CD4-positive, alpha-beta T cell treated with Interleukin-4 for 1 hour (primary cell): ENCODE measurements at regions not wholly inside any gene's neighbourhood (a gene's known extent, or its start where the extent isn't known, plus 50 kb on each side); places are given as distances from the start of the nearest gene placed in this dataset.
"Not testable (repeated sequence)": the region's sequence is repeated elsewhere in the genome, so short reads cannot be mapped to it uniquely, and the experiment has no call there.

ENCODE experiments used
- DNase-seq, 2 donors: peaks; one replicate each; pipeline ENCODE4 v3.0.0-alpha.2; 2020 to 2022

DNA sequence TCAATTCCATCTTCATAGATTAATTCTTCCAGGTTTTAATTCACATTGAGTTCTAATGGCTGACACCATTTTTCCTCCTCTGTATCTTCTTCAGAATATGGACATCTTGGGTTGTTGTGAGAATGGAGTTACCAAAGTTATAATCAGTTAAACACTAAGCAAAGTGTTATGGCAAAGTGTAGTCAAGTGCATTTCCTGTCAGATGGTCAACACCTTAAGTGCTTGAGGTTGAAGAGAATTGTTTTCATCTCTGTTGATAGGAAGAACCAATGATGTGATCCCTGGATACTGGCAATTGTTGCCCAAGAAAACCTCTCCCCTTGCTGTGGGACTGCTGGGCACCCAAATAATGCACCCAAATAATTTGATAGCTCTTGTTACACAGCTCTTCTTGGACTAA lies 102.6 kb upstream of the SATB1 start:
- peak in 1 of 2 donors; percentile 11 for DNase-seq

DNA sequence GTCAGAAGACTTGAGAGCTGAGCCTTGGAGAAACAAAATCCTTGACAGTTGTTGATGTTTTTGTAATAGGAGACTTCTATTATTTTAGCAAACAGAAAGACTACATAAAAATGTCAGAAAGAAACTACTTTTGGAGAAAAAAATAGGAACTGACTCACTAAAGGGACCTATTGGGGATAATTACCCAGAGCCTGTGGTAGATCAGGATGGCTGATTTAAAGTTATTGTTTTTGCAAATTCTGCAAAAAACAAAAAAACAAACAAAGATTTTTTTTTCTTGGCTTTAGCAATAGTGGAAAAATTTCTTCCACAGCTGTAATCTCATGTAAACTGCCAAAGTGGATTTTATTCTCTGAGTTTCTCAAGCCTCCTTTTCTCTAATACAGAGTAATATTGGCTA lies 101.5 kb upstream of the SATB1 start:
- DNase-seq, result no peak

DNA sequence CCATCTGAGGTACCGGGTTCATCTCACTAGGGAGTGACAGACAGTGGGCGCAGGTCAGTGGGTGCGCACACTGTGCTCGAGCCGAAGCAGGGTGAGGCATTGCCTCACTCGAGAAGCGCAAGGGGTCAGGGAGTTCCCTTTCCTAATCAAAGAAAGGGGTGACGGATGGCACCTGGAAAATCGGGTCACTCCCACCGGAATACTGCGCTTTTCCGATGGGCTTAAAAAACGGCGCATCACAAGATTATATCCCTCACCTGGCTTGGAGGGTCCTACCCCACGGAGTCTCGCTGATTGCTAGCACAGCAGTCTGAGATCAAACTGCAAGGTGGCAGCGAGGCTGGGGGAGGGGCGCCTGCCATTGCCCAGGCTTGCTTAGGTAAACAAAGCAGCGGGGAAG lies 91.0 kb upstream of the SATB1 start:
- not testable (repeated sequence) for DNase-seq

DNA sequence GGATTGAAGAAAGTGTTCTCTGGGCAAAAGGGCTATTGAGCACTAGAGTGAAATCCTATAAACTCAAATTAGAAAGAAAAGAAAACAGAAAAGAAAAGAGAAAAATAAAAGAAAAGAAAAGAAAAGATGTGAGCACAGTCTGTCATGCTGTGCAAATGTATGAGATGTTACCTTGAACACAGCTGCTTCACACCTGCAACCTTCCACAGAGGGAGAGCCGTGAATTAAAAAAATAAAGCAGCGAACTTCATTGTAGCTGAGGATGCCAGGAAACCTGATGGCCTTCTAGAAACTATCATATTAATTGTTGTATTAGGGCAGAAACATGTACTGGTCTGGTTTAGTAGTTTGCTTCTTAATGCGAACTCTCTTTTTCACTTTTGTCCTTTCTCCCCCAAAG lies 88.0 kb upstream of the SATB1 start:
- no peak for DNase-seq

DNA sequence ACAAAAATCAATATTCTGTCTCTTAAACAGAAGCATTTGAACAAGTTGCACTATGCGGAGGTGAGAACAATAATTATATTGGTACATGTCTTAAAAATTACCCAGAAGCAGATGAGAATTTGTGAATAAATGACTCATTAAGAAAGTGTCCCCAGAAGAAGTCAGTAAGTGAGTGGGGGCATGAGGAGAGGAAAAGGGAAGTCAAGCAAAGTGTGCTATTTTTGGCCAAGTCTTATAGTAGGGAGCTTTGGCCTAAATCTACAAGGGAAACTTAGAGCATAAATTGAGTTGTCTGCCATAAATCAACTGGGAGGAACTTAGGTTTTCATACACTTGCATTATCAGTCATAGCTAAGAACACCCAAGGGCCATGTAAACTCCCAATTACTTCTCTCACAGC lies 86.9 kb upstream of the SATB1 start:
- no peak for DNase-seq

DNA sequence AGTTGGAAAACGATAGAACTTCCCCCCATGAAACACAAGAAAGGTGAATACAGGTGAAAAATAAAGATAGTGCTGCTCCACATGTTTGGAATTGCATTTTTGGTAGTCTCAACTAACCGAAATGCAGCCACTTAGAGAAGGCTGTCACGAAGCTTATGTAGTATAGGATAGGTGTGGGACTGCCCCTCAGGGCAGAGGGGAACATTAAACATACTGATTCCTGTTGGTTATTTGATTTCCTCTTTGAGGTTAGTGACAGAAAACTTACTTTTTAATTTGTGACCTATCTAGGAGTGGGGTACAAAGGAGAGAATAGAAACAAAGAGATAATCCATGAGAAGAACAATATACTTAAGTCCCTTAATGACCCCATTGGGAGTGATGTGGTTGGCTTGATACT lies 85.8 kb upstream of the SATB1 start:
- no peak for DNase-seq

DNA sequence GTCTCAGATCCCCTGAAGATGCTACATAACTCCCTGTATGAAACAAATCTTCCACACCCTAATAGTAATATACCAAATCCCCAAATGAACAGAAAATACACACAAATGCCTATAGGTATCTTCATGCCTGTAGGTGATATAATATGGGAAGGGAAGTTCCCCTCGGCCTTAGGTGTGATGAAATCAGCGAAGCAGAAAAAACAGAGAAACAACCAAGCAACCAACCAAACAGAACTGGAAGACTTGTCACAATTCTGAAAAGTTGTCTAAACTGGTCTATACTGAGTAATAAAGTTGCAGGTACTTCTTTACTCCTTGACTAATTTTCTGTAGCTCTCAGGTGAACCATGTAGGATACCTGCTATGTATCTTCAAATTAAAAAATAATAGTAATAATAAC lies 82.2 kb upstream of the SATB1 start:
- DNase-seq, result peak in 1 of 2 donors; percentile 13

DNA sequence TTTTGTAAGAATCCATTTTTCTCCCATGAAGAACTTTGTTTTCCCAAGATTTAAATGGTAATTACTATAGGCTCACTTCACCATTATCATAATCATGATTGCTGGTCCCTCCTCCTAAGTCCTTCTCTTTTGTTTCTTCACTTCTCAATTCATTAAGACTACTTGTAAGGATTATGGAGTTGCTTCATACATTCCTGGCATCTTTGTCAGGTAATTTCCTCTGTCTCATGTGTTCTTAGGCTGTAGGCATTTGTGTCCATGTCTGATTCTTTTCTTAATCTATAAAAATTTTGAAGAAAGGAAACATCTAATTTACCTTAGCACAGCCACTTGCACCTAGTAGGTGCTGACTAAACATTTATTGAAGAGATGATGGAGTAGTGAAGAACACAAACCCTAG lies 79.9 kb upstream of the SATB1 start:
- DNase-seq, result no peak

DNA sequence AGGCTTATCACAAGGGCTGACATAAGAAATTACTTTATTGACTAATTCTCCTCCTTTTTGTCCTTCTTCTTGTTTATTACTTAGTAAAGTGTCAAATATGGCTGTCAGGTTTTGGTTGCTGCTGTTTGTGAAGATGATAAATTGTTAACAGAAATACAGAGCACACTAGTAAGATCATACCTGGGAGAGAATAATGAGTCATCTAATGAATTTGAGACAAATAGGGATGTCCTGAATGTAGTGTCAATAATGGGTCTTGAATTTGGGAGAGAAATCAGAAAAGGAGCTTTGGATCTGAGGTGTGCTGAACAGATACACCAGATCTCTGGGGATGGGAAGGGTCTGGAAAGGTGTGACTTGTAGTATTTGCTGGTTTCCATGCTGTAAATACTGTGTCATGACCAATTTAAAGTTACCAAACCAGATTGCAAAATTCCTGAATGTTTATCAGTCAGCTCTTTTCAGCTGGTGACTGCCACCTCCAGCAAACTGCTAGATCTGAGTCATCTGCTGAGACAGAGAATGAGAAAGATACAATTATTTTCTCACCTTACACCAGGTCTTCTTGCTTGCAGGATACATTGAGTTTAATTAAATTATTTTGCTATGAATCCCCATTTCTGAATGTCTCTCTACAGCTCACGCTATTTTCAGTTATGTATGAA lies 76.7 kb upstream of the SATB1 start:
- DNase-seq, result no peak

DNA sequence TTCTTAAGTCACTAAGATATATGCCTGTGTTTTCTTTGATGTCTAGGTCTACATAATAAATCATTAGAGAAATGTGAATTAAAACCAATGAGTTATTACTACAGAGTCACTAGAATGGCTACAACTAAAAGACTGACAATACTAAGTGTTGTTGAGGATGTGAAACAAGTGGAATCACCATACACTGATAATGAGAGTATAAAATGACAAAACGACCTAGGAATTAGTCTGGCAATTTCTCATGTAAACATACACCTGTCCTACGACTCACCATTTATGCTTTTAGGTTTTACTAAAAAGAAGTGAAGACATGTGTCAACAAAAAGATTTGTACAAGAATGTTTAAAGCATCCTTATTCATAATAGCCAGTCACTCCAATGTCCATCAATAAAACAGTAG lies 75.2 kb upstream of the SATB1 start:
- DNase-seq, result no peak

DNA sequence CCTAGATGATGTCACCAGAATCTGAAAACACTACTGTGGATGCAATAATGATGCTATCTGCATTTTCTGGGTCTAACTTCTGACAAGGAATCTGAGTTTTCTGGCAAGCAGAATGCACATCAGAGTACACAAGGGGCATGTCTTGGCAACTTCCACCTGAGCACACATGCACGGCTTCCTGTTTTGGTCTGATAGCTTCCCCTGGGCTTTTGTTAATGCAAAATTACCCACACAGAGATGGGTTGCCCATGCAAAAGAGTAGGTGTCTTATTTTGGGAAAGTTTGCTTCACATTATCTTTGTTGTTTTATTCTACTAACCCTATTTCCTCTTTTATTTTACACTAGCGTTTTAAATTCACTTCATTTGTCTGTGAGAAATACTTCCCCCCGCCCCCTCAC lies 74.2 kb upstream of the SATB1 start:
- DNase-seq, result peak; percentile 43 to 58

DNA sequence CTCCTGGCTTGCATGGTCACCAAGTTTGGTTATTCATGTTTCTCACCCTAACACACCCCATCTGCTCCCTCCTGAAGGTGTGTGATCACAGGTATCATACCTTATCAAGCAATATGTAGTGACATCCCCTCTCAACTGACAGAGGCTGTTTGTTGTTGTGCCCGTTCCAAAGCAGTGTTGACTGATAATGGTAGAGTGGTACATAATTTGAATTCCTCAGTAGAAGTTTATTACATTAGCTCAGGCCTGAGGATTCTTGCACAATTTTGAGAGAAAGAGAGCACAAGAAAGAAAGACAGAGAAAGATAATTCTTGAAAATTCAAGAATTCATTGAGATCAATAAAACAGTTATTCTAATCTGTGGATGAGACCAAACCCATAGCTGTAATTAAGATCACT lies 69.1 kb upstream of the SATB1 start:
- no peak for DNase-seq

DNA sequence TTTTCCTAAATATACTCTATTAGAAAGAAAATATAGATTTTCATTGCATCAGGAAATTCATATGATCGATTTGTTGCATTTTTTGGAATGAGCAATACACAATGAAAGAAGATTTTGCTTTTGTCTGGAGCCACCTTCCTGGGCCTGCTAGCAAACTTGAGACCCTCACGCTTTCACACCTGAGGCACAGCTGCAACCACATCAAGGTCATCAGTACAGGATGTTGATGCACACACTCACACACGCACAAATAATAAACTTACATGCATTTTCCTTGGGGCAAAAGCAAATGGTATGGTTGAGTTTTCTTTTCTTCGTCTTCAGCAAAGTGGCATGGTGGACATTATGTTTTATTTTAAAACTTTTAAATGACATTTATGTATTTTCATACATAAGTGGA lies 64.8 kb upstream of the SATB1 start:
- DNase-seq, result peak; percentile 27 to 39

DNA sequence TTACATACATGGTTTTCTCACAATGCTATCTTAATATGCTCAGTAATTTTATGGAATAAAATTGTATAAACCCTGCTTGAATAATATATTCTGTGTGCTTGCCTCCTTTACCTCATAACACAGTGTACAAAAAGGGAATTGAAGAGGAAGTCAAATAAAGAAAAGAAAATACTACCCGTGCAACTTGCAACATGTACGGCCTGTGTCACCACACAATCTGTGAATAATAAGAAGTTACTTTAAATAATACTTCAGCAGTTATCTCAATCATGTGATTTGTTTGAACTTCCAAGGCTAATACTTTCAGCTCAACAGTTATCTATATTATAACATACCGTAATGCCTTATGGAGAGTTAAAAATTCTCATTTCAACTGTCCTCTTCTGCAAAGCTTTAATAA lies 58.1 kb upstream of the SATB1 start:
- DNase-seq, result no peak

DNA sequence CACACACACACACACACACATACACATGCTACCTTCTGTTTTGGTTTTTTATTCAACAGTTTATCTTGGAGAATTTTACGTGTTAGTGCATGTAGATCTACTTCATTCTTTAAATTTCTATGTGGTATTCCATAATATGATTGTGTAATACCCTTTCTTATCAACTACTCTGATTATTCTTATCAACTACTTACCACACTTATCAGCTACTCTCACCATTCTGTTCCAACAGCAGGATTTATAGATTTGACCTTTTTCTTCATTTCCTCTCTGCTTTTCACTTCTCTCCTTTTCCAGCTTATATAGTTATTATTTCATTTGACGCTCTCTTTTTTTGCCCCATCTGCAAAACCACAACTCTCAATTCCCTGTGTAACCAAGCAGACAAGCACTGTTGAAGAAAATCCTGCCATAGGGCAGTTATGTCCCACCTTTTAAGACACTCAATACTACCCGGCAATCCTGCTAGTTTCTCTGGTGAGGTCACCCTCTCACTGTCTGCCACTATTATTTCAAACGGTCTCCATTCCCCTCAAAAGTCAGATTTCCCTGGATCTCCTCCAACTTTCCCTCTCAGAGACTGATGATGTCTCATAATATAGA lies 56.9 kb upstream of the SATB1 start:
- DNase-seq, result no peak

DNA sequence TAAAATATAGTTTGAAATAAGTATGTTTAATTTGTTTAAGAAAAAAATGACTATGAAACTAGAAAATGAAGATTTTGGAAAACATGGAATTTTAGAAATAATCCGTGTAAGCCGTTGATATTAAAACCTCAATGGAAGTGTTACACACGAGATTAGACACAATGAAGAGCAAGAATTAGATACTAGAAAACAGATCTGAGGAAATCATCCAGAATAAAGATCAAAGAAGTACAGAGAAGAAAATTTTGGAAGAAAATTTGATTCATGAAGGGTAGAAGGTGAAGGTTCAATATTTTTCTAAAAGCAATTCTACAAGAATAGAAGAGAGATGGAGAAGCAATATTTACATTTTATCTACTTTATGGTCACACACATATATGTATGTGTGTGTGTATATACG lies 52.5 kb upstream of the SATB1 start:
- no peak for DNase-seq
